Neutrophil (primary cell): ENCODE measurements at regions not wholly inside any gene's neighbourhood (a gene's known extent, or its start where the extent isn't known, plus 50 kb on each side); places are given as distances from the start of the nearest gene placed in this dataset.

Source experiments
- H3K27ac ChIP-seq: fragments of 200-600 bp; sonication (generic); 2 replicates; pipeline ENCODE4 v1.5.1; 2016; ENCODE audit warnings: mild to moderate bottlenecking, moderate library complexity
- H3K27me3 ChIP-seq: fragments of 200-600 bp; sonication (generic); 2 replicates; pipeline ENCODE4 v1.6.0; 2016; ENCODE audit warnings: mild to moderate bottlenecking
- H3K36me3 ChIP-seq: fragments of 200-600 bp; sonication (generic); 2 replicates; pipeline ENCODE4 v1.5.1; 2017
- H3K4me1 ChIP-seq, 2 experiments: fragments of 200-600 bp in 1 of 2; sonication (generic) in 1 of 2; 1 replicate in 1 of 2; 2 replicates in 1 of 2; pipeline versions ENCODE4 v1.5.1 to v1.6.1; 2013 to 2016; ENCODE audit warnings: low read depth in 1 of 2, low read length in 1 of 2, mild to moderate bottlenecking in 1 of 2, moderate library complexity in 1 of 2; ENCODE audit not compliant: control insufficient read depth in 1 of 2, insufficient read depth in 1 of 2
- H3K4me3 ChIP-seq, 2 experiments: fragments of 200-600 bp in 1 of 2; sonication (generic) in 1 of 2; 1 replicate in 1 of 2; 2 replicates in 1 of 2; pipeline ENCODE4 v1.5.1; 2013 to 2016; ENCODE audit warnings: low read depth in 1 of 2, low read length in 1 of 2, mild to moderate bottlenecking in 1 of 2, moderate library complexity in 1 of 2
- H3K9me3 ChIP-seq: fragments of 200-600 bp; sonication (generic); 2 replicates; pipeline ENCODE4 v1.5.1; 2016
- TF ChIP-seq, protein P1 (sequence below): fragments of 200-600 bp; sonication (generic); IDR thresholded peaks from 2 replicates; pipeline ENCODE4 v1.5.1; 2016; ENCODE audit warnings: antibody characterized with exemption

DNA sequence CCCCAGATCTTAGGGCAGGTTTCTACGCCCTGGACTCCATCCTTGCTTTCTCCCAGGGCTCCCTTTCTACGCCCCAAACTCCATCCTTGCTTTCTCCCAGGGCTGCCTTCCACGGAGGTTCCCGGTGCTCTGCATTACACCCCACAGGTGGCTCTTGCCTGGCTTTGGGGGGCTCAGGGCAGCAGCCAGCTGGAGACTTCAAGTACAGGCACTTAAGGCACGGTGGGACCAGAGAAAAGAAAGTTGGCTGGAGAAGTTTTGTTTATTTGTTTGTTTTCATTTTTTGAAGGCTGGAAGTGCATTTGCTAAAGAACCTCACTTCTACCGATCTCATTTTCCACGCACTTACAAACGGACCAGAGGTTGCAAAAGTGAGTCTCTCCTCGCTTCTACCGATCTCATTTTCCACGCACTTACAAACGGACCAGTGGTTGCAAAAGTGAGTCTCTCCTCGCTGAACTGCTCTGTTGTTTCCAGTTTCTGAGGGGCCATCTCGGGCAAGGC lies 103.8 kb upstream of the MED13L start:
- Histone ChIP-seq H3K27me3 (no peaks in the 10 kb centered on the region), H3K9me3 (no peaks in the 10 kb centered on the region), H3K4me3 (no peak overlapping the region), H3K27ac (no peak overlapping the region), H3K4me1 (peaks cover 15 to 26% of the 10 kb centered on the region in 2 experiments), H3K36me3 (no peaks in the 10 kb centered on the region)
- TF ChIP-seq, protein P1, sequence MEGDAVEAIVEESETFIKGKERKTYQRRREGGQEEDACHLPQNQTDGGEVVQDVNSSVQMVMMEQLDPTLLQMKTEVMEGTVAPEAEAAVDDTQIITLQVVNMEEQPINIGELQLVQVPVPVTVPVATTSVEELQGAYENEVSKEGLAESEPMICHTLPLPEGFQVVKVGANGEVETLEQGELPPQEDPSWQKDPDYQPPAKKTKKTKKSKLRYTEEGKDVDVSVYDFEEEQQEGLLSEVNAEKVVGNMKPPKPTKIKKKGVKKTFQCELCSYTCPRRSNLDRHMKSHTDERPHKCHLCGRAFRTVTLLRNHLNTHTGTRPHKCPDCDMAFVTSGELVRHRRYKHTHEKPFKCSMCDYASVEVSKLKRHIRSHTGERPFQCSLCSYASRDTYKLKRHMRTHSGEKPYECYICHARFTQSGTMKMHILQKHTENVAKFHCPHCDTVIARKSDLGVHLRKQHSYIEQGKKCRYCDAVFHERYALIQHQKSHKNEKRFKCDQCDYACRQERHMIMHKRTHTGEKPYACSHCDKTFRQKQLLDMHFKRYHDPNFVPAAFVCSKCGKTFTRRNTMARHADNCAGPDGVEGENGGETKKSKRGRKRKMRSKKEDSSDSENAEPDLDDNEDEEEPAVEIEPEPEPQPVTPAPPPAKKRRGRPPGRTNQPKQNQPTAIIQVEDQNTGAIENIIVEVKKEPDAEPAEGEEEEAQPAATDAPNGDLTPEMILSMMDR = no peak

DNA sequence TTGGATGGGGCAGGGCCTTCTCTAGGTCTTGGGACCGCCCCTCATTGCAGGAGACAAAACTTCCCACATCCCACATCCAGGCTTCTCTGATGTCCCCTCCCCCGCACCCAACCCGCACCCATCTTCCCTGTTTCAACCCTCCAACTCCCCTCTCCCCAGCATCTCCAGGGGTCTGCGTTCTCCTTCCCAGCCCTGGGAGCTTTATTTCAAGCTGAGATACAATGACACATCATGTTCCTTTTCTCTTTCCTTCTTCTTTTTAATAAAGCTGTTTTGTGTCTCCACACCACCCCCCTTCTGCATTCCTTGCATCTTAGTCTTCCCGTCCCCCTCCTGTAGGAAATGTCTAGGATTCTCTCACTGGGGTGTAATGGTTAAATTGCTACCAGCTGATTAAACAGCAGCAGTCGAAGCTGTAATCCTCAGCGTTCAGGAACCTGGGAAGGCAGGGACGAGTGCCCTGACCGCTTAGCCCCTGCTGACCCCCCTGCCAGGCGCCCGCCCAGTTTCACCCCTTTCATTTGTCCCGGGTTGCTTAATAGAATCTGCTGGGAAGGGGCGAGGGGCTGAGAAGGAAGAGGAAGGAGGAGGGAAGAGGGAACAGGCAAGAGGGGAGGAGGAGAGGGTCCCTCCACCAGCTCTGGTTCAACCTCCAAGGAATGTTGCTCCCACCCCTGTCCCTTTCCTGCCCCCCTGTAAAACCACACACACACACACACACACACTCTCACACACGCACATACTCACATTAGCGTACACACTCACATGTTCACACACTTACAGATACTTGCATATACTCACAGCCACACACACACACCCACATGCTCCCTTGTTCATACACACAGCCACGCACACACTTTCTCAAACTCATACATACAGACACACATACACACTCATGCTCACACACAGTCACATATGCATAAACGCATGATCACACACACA lies 104.5 kb upstream of the MED13L start:
- no peak overlapping the region for H3K27ac ChIP-seq
- no peak overlapping the region for H3K4me3 ChIP-seq
- no peaks in the 10 kb centered on the region for H3K36me3 ChIP-seq
- H3K27me3 ChIP-seq = no peaks in the 10 kb centered on the region
- TF ChIP-seq, protein P1 = no peak
- H3K9me3 ChIP-seq = no peaks in the 10 kb centered on the region
- peaks cover 15 to 26% of the 10 kb centered on the region in 2 experiments for H3K4me1 ChIP-seq

DNA sequence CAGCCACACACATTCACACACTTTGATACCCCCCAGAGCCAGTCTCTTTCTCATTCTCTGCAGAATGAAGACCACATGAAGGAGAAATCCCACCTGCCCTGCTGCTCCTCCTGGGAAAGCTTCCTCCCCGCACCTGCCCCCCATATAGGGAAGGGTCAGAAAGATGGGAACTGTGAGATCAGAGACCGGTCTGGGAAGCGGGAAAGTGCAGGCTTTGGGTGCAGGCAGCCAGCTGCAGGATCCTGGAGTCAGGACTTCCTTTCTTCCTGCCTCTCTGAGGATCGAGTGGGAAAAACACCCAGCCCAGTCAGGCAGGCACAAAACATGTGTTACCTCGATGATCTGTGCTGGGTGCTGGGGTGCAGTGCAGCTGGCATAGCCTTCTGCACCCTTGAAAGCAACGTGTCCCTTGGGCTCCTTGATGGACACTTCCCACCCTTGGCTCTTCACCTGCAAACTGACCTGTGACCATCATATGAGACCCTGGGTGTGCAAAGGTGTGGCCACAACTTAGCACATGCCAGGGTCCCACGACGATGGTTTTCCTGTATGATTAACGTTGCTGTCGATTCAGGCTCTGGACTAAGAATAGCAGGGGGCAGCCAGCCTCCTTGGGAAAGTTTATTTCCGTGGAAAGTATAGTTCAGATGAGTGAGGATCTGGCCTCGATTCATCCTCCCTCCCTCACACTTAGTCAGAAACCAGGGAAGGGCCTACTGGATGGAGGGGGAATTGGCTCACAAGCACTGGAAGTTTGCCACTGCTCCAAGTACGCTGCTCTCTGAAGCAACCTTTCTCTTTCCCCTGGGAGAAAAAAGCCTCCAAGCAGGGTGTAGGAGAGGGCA lies 105.4 kb upstream of the MED13L start:
- Histone ChIP-seq H3K27ac (no peak overlapping the region), H3K9me3 (no peaks in the 10 kb centered on the region), H3K36me3 (no peaks in the 10 kb centered on the region), H3K4me3 (no peak overlapping the region), H3K4me1 (peaks cover 15 to 26% of the 10 kb centered on the region in 2 experiments), H3K27me3 (no peaks in the 10 kb centered on the region)
- TF ChIP-seq, protein P1 = no peak

DNA sequence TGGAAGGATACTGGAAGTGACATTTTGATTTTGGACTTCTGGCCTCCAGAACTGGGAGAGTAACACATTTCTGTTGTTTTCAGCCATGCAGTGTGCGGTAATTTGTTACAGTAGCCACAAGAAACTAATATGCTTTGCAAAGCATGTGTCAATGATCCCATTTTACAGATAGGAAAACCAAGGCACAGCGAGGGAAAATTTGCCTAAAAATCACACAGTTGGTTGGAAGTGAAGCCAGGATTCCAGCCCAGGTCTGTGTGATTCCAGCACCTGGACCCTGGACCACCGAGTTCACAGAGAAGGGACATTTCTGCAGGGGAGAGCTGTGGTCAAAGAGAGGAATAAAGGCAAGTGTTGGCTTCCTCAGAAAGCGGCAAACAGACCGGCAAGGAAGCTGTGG lies 106.7 kb upstream of the MED13L start:
- H3K9me3 ChIP-seq = no peaks in the 10 kb centered on the region
- no peaks in the 10 kb centered on the region for H3K27me3 ChIP-seq
- H3K4me3 ChIP-seq = no peak overlapping the region
- H3K27ac ChIP-seq = no peak overlapping the region
- H3K36me3 ChIP-seq = no peaks in the 10 kb centered on the region
- TF ChIP-seq, protein P1 = no peak
- H3K4me1 ChIP-seq = peaks cover 15 to 26% of the 10 kb centered on the region in 2 experiments

DNA sequence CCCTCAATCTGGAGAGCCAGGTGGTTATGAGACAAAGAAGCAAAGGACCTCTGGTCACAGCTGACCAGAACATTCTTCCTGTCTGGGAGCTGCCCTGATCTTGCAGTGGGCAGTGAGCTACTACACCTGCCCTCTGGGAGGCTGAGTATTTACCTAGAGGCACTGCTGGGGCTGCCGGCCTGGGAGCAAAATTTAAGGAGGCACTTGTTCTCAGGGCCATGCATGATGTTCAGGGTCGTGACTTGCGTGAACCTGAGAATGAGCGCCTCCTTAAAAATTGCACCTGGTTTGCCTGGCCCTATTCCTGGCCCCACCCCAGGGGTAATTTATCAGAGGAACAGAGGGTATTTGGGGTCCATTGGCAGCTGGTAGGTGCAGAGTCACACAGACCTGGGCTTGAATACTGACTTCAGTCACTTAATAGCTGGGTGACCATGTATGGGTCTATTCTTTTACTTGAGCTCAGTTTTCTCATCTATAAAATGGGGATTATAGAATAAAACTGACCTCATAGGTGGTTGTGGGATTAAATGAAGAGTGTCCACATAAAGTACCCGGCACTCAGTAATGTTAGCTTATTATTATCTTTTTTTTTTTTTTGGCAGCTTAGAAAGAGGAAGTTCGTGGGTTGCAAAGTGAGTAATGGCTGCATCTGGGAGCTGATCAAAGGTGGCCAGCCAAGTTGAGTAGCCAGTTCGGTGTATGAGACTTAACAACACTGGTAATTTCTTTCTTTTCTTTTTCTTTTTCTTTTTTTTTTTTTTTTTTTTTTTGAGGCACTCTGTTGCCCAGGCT lies 107.4 kb upstream of the MED13L start:
- Histone ChIP-seq H3K4me3 (no peak overlapping the region), H3K27ac (no peak overlapping the region), H3K4me1 (peaks cover 15 to 26% of the 10 kb centered on the region in 2 experiments), H3K9me3 (no peaks in the 10 kb centered on the region), H3K36me3 (no peaks in the 10 kb centered on the region), H3K27me3 (no peaks in the 10 kb centered on the region)
- TF ChIP-seq, protein P1 = no peak
